ENCODE measurements at regions not wholly inside any gene's neighbourhood (a gene's known extent, or its start where the extent isn't known, plus 50 kb on each side); places are given as distances from the start of the nearest gene placed in this dataset.

- peaks cover 10% of the 10 kb centered on the region for H3K4me1 ChIP-seq
- no peaks in the 10 kb centered on the region for H3K27me3 ChIP-seq
- no peaks in the 10 kb centered on the region for H3K9me3 ChIP-seq
- no peak for DNase-seq
- H3K36me3 ChIP-seq (replicated peaks in 1 of 2; ENCODE audit: insufficient read depth in 1 of 2, low read depth in 2 of 2) = no peaks in the 10 kb centered on the region
- TF ChIP-seq, protein P1, sequence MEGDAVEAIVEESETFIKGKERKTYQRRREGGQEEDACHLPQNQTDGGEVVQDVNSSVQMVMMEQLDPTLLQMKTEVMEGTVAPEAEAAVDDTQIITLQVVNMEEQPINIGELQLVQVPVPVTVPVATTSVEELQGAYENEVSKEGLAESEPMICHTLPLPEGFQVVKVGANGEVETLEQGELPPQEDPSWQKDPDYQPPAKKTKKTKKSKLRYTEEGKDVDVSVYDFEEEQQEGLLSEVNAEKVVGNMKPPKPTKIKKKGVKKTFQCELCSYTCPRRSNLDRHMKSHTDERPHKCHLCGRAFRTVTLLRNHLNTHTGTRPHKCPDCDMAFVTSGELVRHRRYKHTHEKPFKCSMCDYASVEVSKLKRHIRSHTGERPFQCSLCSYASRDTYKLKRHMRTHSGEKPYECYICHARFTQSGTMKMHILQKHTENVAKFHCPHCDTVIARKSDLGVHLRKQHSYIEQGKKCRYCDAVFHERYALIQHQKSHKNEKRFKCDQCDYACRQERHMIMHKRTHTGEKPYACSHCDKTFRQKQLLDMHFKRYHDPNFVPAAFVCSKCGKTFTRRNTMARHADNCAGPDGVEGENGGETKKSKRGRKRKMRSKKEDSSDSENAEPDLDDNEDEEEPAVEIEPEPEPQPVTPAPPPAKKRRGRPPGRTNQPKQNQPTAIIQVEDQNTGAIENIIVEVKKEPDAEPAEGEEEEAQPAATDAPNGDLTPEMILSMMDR (IDR thresholded peaks at IDR 0.05) = no peak
- no peak for TF ChIP-seq POLR2A (IDR thresholded peaks at IDR 0.05)
- intact Hi-C loops (cut with DNase I) = no loop called here
- ATAC-seq = no peak
- no peak overlapping the region for H3K4me3 ChIP-seq
- 91 to 92% methylated on average over 8 of the region's 8 CpGs for WGBS, 2 donors
- H3K27ac ChIP-seq = no peak overlapping the region
These were observed 1832.9 kb upstream of the LRRTM1 start for GRCh38 chr2:82137441-82137840.

- TF ChIP-seq, protein P1 (IDR thresholded peaks at IDR 0.05) = no peak
- no peak for TF ChIP-seq POLR2A (IDR thresholded peaks at IDR 0.05)
- H3K4me3 ChIP-seq = no peak overlapping the region
- DNase-seq = no peak
- no peak overlapping the region for H3K27ac ChIP-seq
- intact Hi-C loops (cut with DNase I) = no loop called here
- no peaks in the 10 kb centered on the region for H3K9me3 ChIP-seq
- no peaks in the 10 kb centered on the region for H3K27me3 ChIP-seq
- no peaks in the 10 kb centered on the region for H3K36me3 ChIP-seq (replicated peaks in 1 of 2; ENCODE audit: insufficient read depth in 1 of 2, low read depth in 2 of 2)
- ATAC-seq = no peak
- H3K4me1 ChIP-seq = no peaks in the 10 kb centered on the region
- WGBS, 2 donors = 70% methylated on average over 3 of the region's 3 CpGs
These were observed 1823.5 kb upstream of the LRRTM1 start for GRCh38 chr2:82128051-82128450.

DNA sequence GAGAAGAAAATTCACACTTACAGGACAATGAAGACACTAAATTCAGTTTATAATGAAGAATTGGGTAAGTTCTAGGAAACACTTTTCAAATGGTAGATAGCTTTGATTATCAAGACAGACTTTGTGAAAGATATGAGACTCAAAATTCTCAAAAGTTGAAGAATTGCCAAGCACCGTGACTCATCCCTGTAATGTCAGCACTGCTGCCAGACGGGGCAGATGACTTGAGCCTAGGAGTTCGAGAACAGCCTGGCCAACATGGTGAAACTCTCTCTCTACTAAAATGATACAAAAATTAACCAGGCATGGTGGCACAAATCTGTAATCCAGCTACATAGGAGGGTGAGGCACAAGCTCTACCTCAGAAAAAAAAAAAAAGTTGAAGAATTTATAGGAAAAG lies 1820.1 kb upstream of the LRRTM1 start:
- no peak for TF ChIP-seq POLR2A (IDR thresholded peaks at IDR 0.05)
- TF ChIP-seq, protein P1 (IDR thresholded peaks at IDR 0.05) = no peak
- 79 to 92% methylated on average over 3 of the region's 3 CpGs for WGBS, 2 donors

GRCh38 chr2:82120654-82121053 lies 1816.1 kb upstream of the LRRTM1 start:
- 89 to 91% methylated on average over 5 of the region's 5 CpGs for WGBS, 2 donors
- intact Hi-C loops (cut with DNase I) = no loop called here
- TF ChIP-seq POLR2A (IDR thresholded peaks at IDR 0.05) = no peak
- TF ChIP-seq, protein P1 (IDR thresholded peaks at IDR 0.05) = no peak

More for the DNA sequence above, 1820.1 kb upstream of the LRRTM1 start:
- Histone ChIP-seq H3K27me3 (no peaks in the 10 kb centered on the region), H3K36me3 (replicated peaks in 1 of 2; ENCODE audit: insufficient read depth in 1 of 2, low read depth in 2 of 2) (no peaks in the 10 kb centered on the region), H3K4me3 (no peak overlapping the region), H3K27ac (no peak overlapping the region), H3K9me3 (no peaks in the 10 kb centered on the region), H3K4me1 (no peaks in the 10 kb centered on the region)
- intact Hi-C loops (cut with DNase I) = no loop called here
- ATAC-seq (no peak), DNase-seq (no peak)

DNA sequence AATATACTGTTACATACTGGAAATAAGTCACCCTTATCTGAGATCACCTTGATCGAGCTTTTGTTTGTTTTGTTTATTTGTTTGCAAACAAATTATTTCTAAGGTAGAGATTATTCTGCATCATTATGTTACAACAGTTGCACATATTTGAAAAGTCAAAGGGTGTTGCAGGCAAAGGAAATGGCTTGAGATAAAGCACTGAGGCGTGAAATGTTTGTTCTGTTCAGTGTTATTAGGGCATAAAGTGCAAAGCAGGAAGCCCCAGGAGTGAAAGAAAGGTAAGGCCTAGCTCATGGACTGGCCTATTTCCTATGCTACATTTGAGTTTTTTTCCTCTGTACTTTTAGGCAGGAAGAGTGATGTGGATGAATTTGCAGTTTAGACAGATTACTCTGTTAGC lies 1815.6 kb upstream of the LRRTM1 start:
- intact Hi-C loops (cut with DNase I) = no loop called here
- Histone ChIP-seq H3K27ac (no peak overlapping the region), H3K4me3 (no peak overlapping the region), H3K36me3 (replicated peaks in 1 of 2; ENCODE audit: insufficient read depth in 1 of 2, low read depth in 2 of 2) (no peaks in the 10 kb centered on the region), H3K9me3 (no peaks in the 10 kb centered on the region), H3K27me3 (no peaks in the 10 kb centered on the region), H3K4me1 (no peaks in the 10 kb centered on the region)
- no peak for DNase-seq
- WGBS, 2 donors = 24 to 26% methylated on average over 2 of the region's 2 CpGs
- TF ChIP-seq, protein P1 (IDR thresholded peaks at IDR 0.05) = no peak
- no peak for TF ChIP-seq POLR2A (IDR thresholded peaks at IDR 0.05)
- no peak for ATAC-seq

More at GRCh38 chr2:82120654-82121053, 1816.1 kb upstream of the LRRTM1 start:
- Histone ChIP-seq H3K4me1 (no peaks in the 10 kb centered on the region), H3K27ac (no peak overlapping the region), H3K27me3 (no peaks in the 10 kb centered on the region), H3K36me3 (replicated peaks in 1 of 2; ENCODE audit: insufficient read depth in 1 of 2, low read depth in 2 of 2) (no peaks in the 10 kb centered on the region), H3K4me3 (no peak overlapping the region), H3K9me3 (no peaks in the 10 kb centered on the region)
- ATAC-seq (no peak), DNase-seq (no peak)

All from body of pancreas (tissue), 4 donors.